ENCODE measurements at regions not wholly inside any gene's neighbourhood (a gene's known extent, or its start where the extent isn't known, plus 50 kb on each side); places are given as distances from the start of the nearest gene placed in this dataset.
A peak's percentile ranks its signal among the peaks of the same experiment; 100 is the strongest.

DNA sequence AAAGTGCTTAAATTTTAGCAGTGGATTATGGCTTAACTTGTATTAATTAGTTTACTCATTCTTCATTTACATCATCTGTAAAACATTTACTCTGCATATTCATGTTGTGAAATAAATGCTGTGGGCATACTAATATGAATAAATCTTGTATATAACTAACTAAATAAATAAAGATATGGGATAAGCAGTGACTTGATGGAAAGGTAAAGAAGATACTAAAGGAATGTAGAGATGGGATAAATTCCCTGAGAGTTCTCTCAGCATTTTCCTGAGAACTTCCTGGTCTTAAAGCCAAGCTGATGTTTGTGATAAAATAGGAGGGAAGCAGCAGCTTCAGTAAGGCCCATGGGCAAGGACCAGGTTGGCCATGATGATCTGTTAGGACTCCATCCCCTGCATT is 652.1 kb downstream of the RNF144B start:
- Histone ChIP-seq H3K36me3 (no peaks in the 10 kb centered on the region), H3K4me1 (peaks cover 0 to 10% (median 0%) of the 10 kb centered on the region in 4 donors), H3K27ac (no peak overlapping the region), H3K4me3 (no peak overlapping the region), H3K9me3 (no peaks in the 10 kb centered on the region), H3K27me3 (no peaks in the 10 kb centered on the region)
- intact Hi-C loops (cut with DNase I) = no loop called here
- DNase-seq = no peak
- TF ChIP-seq POLR2A (IDR thresholded peaks at IDR 0.05) (no peak), EP300 (IDR thresholded peaks at IDR 0.05) (no peak), POLR2AphosphoS5 (IDR thresholded peaks at IDR 0.05) (no peak)
- TF ChIP-seq, protein P1, sequence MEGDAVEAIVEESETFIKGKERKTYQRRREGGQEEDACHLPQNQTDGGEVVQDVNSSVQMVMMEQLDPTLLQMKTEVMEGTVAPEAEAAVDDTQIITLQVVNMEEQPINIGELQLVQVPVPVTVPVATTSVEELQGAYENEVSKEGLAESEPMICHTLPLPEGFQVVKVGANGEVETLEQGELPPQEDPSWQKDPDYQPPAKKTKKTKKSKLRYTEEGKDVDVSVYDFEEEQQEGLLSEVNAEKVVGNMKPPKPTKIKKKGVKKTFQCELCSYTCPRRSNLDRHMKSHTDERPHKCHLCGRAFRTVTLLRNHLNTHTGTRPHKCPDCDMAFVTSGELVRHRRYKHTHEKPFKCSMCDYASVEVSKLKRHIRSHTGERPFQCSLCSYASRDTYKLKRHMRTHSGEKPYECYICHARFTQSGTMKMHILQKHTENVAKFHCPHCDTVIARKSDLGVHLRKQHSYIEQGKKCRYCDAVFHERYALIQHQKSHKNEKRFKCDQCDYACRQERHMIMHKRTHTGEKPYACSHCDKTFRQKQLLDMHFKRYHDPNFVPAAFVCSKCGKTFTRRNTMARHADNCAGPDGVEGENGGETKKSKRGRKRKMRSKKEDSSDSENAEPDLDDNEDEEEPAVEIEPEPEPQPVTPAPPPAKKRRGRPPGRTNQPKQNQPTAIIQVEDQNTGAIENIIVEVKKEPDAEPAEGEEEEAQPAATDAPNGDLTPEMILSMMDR (IDR thresholded peaks at IDR 0.05) = no peak

DNA sequence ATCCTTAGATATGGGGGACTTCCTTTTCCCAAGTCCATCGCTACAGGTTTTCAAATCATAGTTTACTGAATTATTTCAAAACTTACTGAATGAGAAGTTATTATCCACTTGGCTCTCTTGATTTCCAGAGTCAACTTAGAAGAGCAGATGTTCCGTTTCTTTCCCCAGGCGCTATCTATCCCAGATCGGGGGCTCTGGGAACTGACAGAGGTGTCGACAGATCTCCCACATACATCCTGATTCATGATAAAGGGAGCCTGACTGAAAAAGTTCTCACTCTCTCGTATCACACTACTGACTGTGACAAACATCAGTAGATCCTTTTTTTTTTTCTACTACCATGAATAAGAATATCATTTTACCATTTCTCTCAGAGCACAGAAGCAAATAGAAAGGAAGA is 654.8 kb downstream of the RNF144B start:
- 77 to 86% methylated on average over 6 of the region's 6 CpGs for WGBS, 2 donors
- TF ChIP-seq EP300 (IDR thresholded peaks at IDR 0.05) (no peak), POLR2AphosphoS5 (IDR thresholded peaks at IDR 0.05) (no peak), POLR2A (IDR thresholded peaks at IDR 0.05) (no peak)
- TF ChIP-seq, protein P1 (IDR thresholded peaks at IDR 0.05) = no peak
- Histone ChIP-seq H3K4me1 (no peaks in the 10 kb centered on the region), H3K27me3 (no peaks in the 10 kb centered on the region), H3K27ac (peak overlapping the region in 1 of 4 donors; percentile 67), H3K4me3 (no peak overlapping the region), H3K36me3 (no peaks in the 10 kb centered on the region), H3K9me3 (no peaks in the 10 kb centered on the region)
- intact Hi-C loops (cut with DNase I) = no loop called here
- no peak for DNase-seq

DNA sequence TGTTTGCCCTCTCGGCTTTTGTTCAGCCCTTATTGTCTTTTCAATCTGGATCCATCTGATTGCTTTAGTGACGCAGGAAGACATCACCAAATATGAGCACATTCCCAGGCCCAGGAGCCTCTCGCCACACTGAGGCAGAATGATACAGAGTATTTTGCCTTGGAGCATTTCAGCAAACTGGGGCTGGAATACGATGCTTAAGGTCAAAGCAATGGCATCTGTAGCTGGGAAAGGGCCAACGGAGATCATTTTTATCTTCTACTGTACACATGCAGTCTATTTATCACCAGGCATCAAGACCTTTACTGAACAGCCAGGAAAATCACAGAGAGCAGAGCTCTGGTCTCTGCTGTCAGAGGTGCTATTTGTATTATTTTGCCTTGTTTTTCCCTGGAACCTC is 655.3 kb downstream of the RNF144B start:
- Histone ChIP-seq H3K36me3 (no peaks in the 10 kb centered on the region), H3K27me3 (no peaks in the 10 kb centered on the region), H3K9me3 (no peaks in the 10 kb centered on the region), H3K4me3 (no peak overlapping the region), H3K27ac (peak overlapping the region in 1 of 4 donors; percentile 67), H3K4me1 (no peaks in the 10 kb centered on the region)
- DNase-seq = no peak
- 77 to 81% methylated on average over 5 of the region's 5 CpGs for WGBS, 2 donors
- intact Hi-C loops (cut with DNase I) = no loop called here
- TF ChIP-seq POLR2A (IDR thresholded peaks at IDR 0.05) (no peak), EP300 (IDR thresholded peaks at IDR 0.05) (no peak), POLR2AphosphoS5 (IDR thresholded peaks at IDR 0.05) (no peak)
- TF ChIP-seq, protein P1 (IDR thresholded peaks at IDR 0.05) = no peak

DNA sequence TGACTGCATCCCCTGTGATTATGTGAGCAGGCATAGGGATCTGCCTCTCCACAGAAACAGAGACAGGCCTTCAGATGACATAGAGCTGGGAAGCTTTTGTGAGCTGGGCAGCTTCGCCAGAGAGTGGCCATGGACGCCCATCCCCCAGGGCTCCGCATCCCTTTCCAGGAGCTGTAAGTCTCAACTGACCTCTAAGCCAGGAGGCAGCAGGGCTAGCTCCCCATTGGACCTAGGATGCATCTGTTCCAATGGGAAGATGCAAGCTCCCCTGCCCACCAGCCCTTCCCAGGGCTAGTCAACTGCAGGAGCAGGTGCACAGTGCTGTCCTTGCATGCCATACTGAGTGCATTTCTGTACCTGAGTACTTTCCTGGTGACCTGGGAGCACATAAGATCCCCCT is 663.6 kb downstream of the RNF144B start:
- no peak for DNase-seq
- TF ChIP-seq, protein P1 (IDR thresholded peaks at IDR 0.05) = no peak
- no peak for TF ChIP-seq POLR2AphosphoS5 (IDR thresholded peaks at IDR 0.05)
- no peak for TF ChIP-seq EP300 (IDR thresholded peaks at IDR 0.05)
- no peak for TF ChIP-seq POLR2A (IDR thresholded peaks at IDR 0.05)
- H3K36me3 ChIP-seq = no peaks in the 10 kb centered on the region
- H3K4me1 ChIP-seq = no peaks in the 10 kb centered on the region
- no peak overlapping the region for H3K27ac ChIP-seq
- WGBS, 2 donors = 92 to 95% methylated on average over 3 of the region's 3 CpGs
- peaks cover 0 to 3% (median 0%) of the 10 kb centered on the region in 4 donors for H3K9me3 ChIP-seq
- no peak overlapping the region for H3K4me3 ChIP-seq
- H3K27me3 ChIP-seq = no peaks in the 10 kb centered on the region
- intact Hi-C loops (cut with DNase I) = no loop called here

DNA sequence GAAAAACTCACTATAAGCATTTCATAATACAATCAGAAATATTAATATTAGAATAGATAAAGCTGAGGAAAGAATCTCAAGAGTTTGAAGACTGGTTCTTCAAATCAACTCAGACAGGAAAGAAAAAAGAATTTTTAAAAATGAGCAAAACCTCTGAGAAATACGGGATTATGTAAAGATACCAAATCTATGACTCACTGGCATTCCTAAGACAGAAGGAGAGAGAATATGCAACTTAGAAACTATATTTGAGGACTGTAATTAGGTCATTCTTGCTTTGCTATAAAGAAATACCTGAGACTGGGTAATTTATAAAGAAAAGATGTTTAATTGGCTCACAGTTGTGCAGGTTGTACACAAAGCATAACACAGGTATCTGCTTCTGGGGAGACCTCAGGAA is 665.1 kb downstream of the RNF144B start:
- Histone ChIP-seq H3K4me1 (no peaks in the 10 kb centered on the region), H3K27ac (no peak overlapping the region), H3K27me3 (no peaks in the 10 kb centered on the region), H3K9me3 (peaks cover 0 to 3% (median 0%) of the 10 kb centered on the region in 4 donors), H3K4me3 (no peak overlapping the region), H3K36me3 (no peaks in the 10 kb centered on the region)
- no peak for DNase-seq
- WGBS, 2 donors = 60 to 64% methylated on average over 1 of the region's 1 CpG
- intact Hi-C loops (cut with DNase I) = no loop called here
- TF ChIP-seq POLR2A (IDR thresholded peaks at IDR 0.05) = no peak
- TF ChIP-seq POLR2AphosphoS5 (IDR thresholded peaks at IDR 0.05) = no peak
- no peak for TF ChIP-seq EP300 (IDR thresholded peaks at IDR 0.05)
- TF ChIP-seq, protein P1 (IDR thresholded peaks at IDR 0.05) = no peak

Measured in sigmoid colon (tissue), 6 donors.